ENCODE measurements at regions not wholly inside any gene's neighbourhood (a gene's known extent, or its start where the extent isn't known, plus 50 kb on each side); places are given as distances from the start of the nearest gene placed in this dataset.

DNA sequence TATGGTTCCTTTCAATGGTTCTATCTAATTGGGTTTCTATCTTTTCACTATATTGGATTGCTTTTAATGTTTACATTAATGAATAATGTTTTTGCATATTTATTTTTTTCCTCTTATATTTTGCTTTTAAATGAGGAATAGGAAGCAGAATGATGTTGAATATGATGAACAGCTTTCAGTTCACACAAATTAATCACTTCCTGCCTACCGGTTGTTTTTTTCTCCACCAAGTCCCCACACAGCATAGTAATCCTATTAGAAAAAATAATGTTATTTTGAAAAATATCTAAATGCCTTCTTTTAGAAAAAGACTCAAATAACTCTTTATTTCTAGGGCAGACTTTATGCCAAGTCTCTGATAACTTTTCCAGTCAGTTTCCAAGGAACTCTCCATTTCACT is 184.9 kb upstream of the MIR17HG start:
- FAIRE-seq (no peak), DNase-seq (ENCODE audit: low spot score) (no peak)

DNA sequence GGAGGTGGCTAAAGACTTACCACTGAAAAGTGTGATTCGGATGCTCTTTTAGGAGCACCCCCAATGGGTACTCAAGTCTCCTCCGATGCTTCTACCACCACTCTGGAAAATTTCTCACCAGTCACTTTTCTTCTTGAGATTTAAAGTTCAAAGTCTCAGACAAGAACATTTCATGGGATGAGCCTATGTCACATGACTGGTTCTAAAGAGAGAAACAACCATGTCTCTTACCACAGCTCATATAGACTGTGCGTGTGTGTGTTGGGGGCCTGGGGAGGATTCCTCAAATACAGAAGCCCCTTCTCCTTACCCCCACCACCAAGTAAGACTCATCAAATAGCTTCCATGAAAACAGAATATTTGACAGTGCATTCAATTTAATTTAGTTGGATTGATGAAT is 181.7 kb upstream of the MIR17HG start:
- DNase-seq (ENCODE audit: low spot score): no peak
- no peak for FAIRE-seq

DNA sequence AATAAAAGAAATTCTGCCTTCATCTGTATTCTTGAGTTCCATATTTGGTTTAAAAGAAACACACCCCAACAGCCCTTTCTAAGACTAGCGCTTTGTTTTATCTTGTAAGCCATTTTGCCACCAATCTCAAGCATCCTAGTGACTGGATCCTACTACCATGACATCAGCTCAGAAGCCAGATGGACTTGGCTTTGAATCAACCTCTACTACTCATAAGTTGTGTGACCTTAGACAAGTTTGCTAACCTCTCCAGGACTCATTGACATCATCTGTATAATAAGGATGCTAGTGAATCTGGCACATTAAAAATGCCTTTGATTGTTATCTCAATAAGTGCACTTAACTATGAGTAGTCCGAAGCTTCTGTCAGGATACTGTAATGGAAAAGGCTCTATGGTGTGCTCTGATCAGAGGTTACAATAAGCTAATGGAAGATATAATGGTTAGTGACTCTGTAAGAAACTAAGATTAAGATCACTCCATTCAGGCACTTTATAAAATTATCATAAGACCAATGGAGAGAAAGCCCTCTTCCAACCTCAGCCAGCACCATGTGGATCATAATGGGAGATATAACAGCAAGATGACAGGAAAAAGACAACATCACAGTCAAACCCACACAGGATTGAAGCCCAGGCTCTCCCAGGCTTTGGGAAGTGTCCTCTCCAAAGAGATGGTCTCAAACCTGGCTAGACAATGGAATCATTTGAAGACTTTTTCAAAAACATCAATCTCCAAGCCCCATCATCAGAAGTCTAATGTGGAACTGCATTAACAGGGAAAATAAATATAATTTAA is 180.6 kb upstream of the MIR17HG start:
- no peak for DNase-seq (ENCODE audit: low spot score)
- no peak for FAIRE-seq

DNA sequence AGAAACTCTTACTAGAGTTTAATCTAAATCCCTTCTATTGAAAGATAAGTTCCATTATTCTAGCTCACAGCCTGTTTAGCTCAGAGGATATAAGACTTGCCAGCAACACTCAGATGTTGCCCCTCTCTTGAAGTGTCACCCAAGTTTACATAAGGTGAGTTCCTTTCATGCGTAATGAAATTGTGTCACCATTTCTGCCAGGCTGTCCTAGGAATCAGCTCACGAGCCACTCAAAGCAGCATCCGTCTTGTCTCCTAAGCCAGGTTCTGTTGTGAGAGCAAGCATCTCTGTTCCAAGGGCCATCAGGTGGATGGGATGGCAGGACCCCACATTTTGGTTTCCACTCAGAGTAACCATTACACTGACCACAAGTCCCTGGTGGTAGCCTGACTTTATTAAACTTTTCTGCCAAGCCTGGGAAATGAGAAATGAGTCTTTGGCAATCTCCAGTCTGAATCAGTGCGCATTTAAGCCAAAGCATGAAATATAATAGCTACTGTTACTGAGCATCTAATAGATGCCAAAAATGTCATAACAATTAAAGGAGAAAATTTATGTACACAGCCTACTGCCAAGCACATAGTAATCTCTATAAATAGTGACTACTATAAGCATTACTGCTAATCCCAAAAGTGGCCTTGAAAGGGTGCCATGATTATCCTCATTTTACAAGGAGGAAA is 179.6 kb upstream of the MIR17HG start:
- FAIRE-seq: no peak

DNA sequence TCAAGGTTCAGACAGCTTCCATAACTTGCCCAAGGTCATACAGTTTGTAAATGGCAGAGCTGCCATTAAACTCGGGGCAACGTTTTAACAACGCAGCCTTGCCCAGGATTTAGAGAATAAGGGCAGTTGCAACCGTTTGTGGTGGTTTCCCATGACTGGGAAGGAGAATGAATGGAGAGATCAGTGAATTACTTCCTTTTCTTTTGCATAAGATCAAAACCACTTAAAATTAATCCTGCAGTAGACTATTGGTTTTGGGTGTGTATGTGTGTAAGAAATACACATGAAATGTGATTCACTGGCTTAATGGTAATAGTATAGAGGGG is 179.1 kb upstream of the MIR17HG start:
- DNase-seq (ENCODE audit: low spot score) (no peak), FAIRE-seq (no peak)

More for the DNA sequence above, 179.6 kb upstream of the MIR17HG start:
- no peak for DNase-seq (ENCODE audit: low spot score)

DNA sequence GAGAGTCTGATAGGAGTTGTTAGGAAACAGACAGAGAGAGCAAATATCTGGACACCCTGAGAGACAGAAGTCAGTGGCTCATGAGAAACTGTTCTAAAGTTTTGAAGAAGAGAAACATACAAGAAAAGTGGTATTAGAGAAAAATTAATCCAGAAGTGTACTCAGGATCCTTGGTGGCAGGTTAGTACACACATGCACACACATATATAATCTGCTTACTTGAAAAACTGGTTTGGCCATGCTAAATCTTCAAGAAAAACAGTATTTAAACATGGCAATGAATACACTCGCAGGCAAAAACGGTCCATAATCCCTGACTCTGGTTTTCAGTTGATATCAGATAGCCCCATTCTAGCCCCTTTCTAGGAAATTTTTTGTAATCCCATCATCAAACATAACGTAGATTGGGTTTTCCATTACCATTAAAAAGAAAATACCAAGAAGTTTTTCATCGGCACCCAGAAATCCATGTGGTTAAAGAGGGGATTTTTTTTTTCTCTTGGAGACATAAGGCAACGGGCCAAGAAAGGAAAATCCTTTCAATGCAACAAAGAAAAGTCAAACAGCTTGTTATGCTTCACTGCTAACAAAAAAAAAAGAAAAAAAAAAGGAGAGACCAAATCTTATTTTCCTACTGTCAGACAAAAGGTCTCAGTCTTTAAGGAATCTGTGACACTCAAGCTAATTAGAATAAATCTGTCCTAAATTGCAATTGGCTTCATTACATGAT is 178.0 kb upstream of the MIR17HG start:
- no peak for DNase-seq (ENCODE audit: low spot score)
- FAIRE-seq: no peak

DNA sequence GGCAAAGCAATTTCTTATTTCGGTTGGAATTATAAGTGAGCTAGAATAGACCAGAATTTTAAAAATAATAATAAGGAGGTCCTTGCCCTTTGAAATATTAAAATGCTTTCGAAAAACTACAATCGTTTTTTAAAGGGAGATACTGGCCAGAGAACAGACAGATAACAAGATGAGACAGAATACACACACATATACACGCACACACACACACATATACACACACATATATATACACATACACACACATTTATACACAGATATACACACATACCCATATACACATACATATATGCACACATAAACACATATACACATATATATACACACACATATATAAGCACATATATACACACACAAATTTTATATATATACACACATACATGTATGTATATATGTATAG is 175.3 kb upstream of the MIR17HG start:
- FAIRE-seq: no peak
- no peak for DNase-seq (ENCODE audit: low spot score)

DNA sequence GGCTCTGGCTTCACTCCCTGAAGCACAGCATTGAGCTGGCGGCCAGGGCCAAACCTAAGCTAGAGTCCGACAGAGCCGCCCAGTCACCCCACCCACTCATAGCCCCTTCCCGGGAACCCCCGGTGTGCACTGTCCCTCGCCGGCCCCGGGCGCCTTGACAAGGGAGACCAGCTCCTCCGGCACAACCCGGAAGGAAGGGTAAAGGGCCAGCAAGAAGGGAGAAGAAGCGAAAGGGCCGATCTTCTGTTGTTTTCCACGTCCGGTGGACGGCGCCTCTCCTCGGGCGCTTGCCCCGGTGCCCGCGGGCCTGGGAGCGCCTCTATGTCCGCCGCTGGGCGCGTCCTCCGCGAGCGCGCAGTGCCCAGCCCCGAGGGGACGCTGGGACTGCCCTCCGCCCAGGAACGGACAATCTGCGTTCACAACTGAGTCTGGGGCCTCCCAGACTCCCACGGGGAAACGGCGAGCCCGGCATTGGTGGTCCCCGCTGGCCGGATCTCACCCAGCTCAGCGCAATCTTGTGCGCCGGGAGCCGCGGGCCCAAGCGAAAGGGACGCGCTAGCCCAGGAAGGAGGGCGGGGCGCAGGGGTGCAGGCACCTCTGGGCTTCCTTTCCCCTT is 172.5 kb upstream of the MIR17HG start:
- FAIRE-seq (no peak), DNase-seq (ENCODE audit: low spot score) (no peak)

DNA sequence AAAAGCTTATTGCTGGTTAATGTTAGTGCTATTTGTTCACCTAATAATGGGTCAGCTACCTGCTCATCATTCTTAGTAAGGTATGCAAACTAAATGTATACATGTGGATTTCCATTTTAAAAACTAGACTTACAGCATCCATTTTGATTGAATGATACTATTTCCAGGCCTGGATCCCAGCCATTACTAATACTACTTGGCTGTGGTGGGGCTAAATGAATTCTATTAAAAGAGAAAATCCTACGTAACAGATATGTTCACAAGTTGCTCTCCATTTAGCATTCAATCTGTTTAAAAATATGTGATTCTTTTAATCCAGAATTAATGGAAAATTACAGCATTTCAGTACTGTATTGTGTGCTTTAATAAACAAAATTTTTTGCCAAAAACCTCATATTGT is 169.4 kb upstream of the MIR17HG start:
- DNase-seq (ENCODE audit: low spot score) (no peak), FAIRE-seq (no peak)

DNA sequence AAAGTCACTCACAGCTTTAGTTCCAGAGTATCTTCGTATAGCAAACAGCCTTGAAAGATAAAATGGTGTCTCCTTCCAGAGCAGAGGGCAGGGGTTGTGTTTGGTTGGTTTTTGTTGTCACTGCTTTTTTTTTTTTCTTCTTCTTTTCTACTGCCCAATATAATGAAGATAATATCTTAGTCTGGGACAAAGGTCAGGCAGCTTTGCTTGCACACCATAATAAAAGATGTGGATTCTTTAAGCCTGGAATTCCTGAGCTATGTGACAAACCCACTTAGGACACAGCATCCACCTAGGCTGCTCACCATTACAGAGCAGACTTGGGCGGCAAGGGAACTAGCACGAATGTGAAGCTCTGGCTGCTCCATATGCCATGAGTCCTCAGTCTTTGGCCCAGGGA is 165.6 kb upstream of the MIR17HG start:
- FAIRE-seq (no peak), DNase-seq (ENCODE audit: low spot score) (no peak)

DNA sequence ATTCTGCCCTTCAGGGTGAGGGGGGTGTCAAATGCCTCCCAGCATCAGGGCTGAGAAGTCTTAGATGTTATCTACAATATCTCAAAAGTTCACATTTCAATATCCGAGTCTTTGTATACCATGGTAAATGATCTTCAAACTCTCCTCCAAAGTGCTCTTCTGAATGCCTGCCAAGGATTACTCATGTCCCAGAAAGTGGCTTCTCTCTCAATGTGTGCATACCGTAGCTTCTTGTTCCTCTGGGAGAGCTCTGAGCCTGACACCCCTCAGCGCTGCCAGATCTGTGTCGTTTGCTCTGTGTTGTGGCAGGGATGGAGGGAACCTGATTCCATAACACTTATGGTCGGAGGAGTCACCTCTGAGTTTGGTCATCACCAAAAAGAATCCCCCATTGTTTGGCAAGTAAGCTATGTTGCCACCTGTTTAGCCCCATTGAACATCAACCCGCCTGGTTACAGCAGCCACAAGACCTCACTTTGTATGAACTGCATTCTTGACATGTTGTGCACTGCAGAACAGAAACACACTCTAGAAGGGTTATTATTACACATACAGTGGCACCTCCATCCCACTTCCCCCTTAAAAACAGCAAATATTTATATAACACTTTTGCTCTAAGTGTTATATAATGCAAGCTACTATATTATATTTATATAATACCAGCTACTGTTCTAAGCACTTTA is 163.1 kb upstream of the MIR17HG start:
- FAIRE-seq (no peak), DNase-seq (ENCODE audit: low spot score) (peak; percentile 6)

DNA sequence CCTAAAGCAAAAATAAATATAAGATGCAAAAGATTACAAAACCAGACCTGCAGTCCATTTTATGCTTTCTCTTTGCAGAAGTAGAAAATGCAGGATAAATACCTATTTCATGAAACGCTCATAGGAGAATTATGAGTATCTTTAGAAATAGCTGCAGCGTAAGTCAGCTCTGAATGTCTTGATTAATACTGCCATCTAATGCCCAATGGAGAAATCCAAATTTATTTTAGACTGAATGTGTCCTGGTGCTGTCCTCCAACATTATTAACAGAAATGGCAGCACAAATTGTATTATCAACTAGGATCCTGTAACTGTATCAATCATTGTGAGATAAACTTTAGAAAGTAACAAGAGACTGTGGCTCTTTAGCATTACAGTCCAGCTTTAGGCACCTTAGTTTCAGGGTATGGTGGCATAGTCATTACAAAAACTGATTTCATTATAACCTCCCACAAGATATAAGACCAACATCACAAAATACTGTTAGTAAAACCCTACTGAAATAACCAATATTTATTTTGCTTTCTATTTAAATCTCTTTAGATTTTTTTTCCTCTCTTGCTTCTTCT is 162.1 kb upstream of the MIR17HG start:
- FAIRE-seq: no peak

DNA sequence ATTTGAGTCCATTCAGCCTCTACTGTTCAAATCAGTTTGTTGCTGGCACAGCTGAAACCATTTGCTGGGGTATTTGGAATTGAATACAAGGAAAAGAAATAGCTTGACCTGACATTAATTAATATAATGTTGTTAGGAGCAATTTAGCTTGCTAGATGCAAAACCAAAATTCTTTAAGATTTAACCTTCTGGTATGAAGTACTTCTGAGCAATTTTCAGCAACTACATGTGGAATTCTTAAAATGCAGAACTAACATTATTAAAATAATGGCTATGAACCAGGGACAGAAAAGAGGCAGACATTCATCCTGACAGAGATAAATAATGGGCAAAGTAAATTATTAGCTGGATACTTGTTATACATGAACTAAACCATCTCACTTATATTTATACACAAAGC is 160.0 kb upstream of the MIR17HG start:
- FAIRE-seq: no peak
- DNase-seq (ENCODE audit: low spot score): no peak

More for the DNA sequence above, 162.1 kb upstream of the MIR17HG start:
- DNase-seq (ENCODE audit: low spot score): no peak

DNA sequence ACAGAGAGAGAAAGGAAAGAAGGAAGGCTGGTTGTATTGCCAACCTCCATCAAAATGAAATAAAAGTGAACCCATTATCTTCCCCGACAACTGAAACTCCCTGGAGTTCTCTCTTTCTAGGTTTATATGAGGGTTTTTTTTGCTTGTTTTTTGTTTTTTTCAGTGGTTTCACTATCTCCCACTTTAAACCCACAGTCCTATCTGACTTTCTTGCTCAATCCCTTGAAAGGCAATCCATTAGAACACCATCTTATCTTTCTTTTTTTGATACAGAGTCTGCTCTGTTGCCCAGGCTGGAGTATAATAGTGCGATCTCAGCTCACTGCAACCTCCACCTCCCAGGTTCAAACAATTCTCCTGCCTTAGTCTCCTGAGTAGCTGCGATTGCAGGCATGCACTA is 158.0 kb upstream of the MIR17HG start:
- no peak for FAIRE-seq
- no peak for DNase-seq (ENCODE audit: low spot score)

DNA sequence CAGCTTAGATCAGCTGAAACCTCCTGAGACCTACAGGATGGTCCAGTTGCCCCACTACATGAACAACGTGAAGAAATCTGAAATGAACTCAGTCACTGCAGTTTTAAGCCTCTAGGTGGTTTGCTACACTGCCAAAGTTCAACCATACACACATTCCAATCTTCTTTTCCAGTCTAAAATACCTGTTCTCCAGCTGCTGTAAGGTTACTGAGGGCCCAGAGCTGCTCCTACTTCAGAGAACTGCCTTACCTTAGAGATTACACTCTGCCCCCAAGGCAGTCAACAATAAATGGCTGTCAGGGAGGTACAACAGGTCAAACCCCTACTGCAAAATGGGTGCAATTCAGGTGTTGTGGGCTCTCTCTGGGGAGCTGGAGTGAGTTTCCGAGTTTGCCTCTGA is 154.1 kb upstream of the MIR17HG start:
- DNase-seq (ENCODE audit: low spot score) (no peak), FAIRE-seq (no peak)

DNA sequence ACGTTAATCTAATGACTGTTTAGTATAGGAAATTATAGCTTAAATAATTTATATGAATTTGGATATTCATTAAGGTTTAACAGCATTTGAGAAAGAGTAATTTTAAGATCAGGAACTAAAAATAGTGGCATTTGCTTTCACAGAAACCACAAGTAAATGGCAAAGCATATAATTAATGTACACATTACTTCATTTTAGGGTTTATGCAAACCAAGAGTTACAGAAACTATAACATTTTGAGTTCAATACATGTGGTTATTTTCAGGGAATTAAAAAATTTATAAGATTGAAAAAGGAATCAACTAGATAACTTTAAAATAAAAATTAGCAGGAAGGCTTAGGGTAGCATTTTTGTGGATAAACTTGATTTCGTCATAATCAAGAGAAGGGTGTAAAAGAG is 151.7 kb upstream of the MIR17HG start:
- DNase-seq (ENCODE audit: low spot score) (no peak), FAIRE-seq (no peak)

DNA sequence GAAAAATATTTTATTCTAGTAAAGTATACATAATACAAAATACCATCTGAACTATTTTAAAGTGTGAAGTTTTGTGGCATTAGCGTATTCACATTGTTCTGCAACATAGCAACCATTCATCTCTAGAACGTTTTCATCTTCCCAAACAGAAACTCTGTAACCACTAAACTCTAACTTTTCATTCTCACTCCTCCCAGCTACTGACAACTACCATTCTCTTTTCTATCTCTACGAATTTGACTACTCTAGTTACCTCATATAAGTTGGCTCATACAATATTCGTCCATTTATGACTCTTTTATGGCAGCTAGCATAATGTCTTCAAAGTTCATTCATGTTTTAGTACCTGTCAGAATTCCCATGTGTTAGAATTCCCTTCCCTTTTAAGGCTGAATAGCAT is 150.5 kb upstream of the MIR17HG start:
- FAIRE-seq: no peak

DNA sequence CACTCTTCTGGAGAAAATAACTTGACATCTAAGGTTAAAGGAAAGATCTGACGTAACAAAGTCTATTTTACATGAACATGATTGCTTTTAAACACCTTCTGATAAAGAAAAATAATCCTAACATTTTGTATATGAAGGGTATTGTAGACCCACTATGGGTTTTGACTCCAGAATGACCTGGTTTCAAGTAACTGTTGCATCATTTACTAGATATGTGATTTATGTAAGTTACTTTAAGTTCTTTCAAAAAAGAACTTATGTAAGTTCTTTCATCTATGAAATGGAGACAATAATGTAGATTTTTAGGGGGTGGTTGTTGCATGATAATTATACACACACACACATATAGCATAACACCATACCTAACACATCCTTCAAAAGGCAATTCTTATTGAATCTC is 147.6 kb upstream of the MIR17HG start:
- FAIRE-seq (no peak), DNase-seq (ENCODE audit: low spot score) (no peak)

More for the DNA sequence above, 150.5 kb upstream of the MIR17HG start:
- DNase-seq (ENCODE audit: low spot score): no peak

DNA sequence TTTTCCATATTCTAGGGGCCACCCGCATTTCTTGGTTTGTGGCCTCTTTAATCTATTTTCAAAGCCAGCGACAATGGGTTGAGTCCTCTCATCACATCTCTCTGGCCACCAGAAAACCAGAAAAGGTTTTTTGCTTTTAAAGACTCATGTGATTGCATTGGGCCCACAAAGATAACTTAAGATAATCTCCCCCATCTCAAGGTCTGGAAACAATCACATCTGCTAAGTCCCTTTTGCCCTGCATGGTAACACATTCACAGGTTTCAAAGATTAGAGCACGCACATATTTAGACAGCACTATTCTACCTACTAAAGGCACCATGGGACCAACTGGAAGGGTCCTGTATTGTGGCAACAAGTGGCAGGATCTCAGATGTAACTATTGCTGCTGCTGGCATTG is 147.0 kb upstream of the MIR17HG start:
- FAIRE-seq (no peak), DNase-seq (ENCODE audit: low spot score) (no peak)

DNA sequence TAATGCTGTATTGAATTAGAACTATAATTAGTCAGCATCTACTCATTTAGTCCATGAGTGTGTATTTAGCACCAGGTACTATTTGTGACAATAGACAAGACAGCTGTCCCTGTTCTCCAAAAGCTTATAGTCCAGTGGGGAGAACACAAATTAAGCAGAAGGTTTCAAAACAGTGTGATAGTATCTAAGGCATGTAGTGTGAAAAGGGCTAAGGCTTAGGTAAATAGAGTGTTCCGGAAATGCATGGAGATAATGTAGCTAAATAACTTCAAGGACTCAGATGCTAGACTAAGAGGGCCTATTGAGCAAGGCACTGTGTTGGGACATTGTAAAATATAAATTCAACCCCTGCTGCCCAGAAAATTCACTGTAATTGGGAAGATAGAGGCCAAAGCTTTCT is 144.1 kb upstream of the MIR17HG start:
- no peak for DNase-seq (ENCODE audit: low spot score)
- FAIRE-seq: no peak

DNA sequence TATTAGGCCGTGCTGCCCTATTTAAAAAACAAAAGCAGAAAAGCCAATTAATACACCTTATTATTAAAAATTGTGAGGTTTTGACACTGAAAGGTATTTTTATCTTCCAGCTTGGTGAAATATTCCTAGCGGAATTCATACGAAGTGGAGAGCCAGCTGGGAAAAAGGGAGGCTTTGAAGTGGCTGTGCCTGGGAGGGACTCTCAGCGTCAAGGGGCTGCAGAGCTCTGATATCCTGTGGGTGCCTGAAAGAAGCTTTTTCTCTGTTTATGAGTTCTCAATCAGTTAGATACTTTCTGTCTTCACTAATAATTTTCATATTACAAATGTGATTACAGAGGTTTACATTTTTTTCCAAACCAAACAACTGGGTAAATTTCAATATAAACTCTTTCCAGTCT is 140.2 kb upstream of the MIR17HG start:
- FAIRE-seq: no peak
- no peak for DNase-seq (ENCODE audit: low spot score)

All from RCC 7860 (cell line).